CD14-positive monocyte (primary cell): ENCODE measurements at regions not wholly inside any gene's neighbourhood (a gene's known extent, or its start where the extent isn't known, plus 50 kb on each side); places are given as distances from the start of the nearest gene placed in this dataset. TPM values are rescaled to one million over a fixed set of nuclear protein-coding genes. Genes with fewer than 3 reads are reported as not detected.

Source experiments
- DNase-seq, 3 donors: peaks; one replicate each; pipeline ENCODE4 v3.0.0-alpha.2; 2011 to 2022
- H2AFZ ChIP-seq: 2 replicates; pipeline ENCODE4 v1.6.0; 2012; ENCODE audit warnings: mild to moderate bottlenecking, low read depth, low read length, inconsistent platforms; ENCODE audit not compliant: insufficient read depth, poor library complexity, severe bottlenecking
- H3K27ac ChIP-seq, 2 donors: 1 replicate in 1 of 2; 2 replicates in 1 of 2; pipeline ENCODE4 v1.5.1; 2012 to 2013; ENCODE audit warnings: low read length in 2 of 2, control low read depth in 1 of 2, inconsistent platforms in 1 of 2, low read depth in 1 of 2, mild to moderate bottlenecking in 1 of 2
- H3K27me3 ChIP-seq, 2 donors: one replicate each; pipeline versions ENCODE4 v1.6.0 to v1.6.1; 2011 to 2013; ENCODE audit warnings: low read length in 2 of 2; ENCODE audit not compliant: control insufficient read depth in 2 of 2, insufficient read depth in 2 of 2
- H3K36me3 ChIP-seq, 2 donors: replicated peaks in 1 of 2; 1 replicate in 1 of 2; 2 replicates in 1 of 2; pipeline versions ENCODE4 v1.5.1 to v1.6.1; 2012 to 2013; ENCODE audit warnings: low read length in 2 of 2, control low read depth in 1 of 2, inconsistent platforms in 1 of 2, mild to moderate bottlenecking in 1 of 2; ENCODE audit not compliant: insufficient read depth in 2 of 2, control insufficient read depth in 1 of 2
- H3K4me1 ChIP-seq, 2 donors: 1 replicate in 1 of 2; 2 replicates in 1 of 2; pipeline versions ENCODE4 v1.5.1 to v1.6.1; 2012 to 2013; ENCODE audit warnings: low read length in 2 of 2, control low read depth in 1 of 2, inconsistent platforms in 1 of 2, mild to moderate bottlenecking in 1 of 2, moderate library complexity in 1 of 2; ENCODE audit not compliant: insufficient read depth in 2 of 2, control insufficient read depth in 1 of 2
- H3K4me2 ChIP-seq: replicated peaks from 2 replicates; pipeline ENCODE3; 2012; ENCODE audit warnings: low read length, moderate library complexity, mild to moderate bottlenecking; ENCODE audit not compliant: poor library complexity, severe bottlenecking; ENCODE audit errors: extremely low read depth
- H3K4me3 ChIP-seq, 3 experiments: fragments of 200-600 bp in 1 of 3; sonication (generic) in 1 of 3; replicated peaks in 1 of 3; 1 replicate in 2 of 3; 2 replicates in 1 of 3; pipeline ENCODE4 v1.5.1; 2011 to 2013; ENCODE audit warnings: low read length in 3 of 3, mild to moderate bottlenecking in 3 of 3, control low read depth in 2 of 3, low read depth in 2 of 3, inconsistent platforms in 1 of 3, moderate library complexity in 1 of 3
- H3K79me2 ChIP-seq: 2 replicates; pipeline ENCODE4 v1.6.0; 2012; ENCODE audit warnings: mild to moderate bottlenecking, control low read depth, inconsistent platforms, low read length, moderate library complexity; ENCODE audit not compliant: insufficient read depth
- H3K9ac ChIP-seq: 2 replicates; pipeline ENCODE4 v1.6.0; 2017; ENCODE audit warnings: low read length, mild to moderate bottlenecking; ENCODE audit not compliant: insufficient read depth, poor library complexity, severe bottlenecking
- H3K9me3 ChIP-seq, 2 donors: replicated peaks in 1 of 2; 1 replicate in 1 of 2; 2 replicates in 1 of 2; pipeline versions ENCODE4 v1.5.1 to v1.6.1; 2012 to 2013; ENCODE audit warnings: low read length in 2 of 2, control low read depth in 1 of 2; ENCODE audit not compliant: control insufficient read depth in 1 of 2, insufficient read depth in 1 of 2
- H4K20me1 ChIP-seq: 2 replicates; pipeline ENCODE4 v1.6.0; 2012; ENCODE audit warnings: mild to moderate bottlenecking, low read length, control low read depth, moderate library complexity; ENCODE audit not compliant: insufficient read depth
- H3K27ac Mint-ChIP-seq, 7 donors: one replicate each; pipeline ENCODE4 v1.8.0; 2020; ENCODE audit warnings: mild to moderate bottlenecking in 7 of 7, mixed read lengths in 7 of 7, moderate library complexity in 6 of 7, inconsistent platforms in 2 of 7
- H3K27me3 Mint-ChIP-seq, 3 donors: one replicate each; pipeline ENCODE4 v1.8.0; 2021 to 2022; ENCODE audit warnings: low read depth in 3 of 3, mild to moderate bottlenecking in 3 of 3, mixed read lengths in 3 of 3, moderate library complexity in 3 of 3, inconsistent platforms in 1 of 3
- H3K36me3 Mint-ChIP-seq, 2 donors: one replicate each; pipeline ENCODE4 v1.8.0; 2020; ENCODE audit warnings: mixed read lengths in 2 of 2, inconsistent platforms in 1 of 2, mild to moderate bottlenecking in 1 of 2
- H3K4me1 Mint-ChIP-seq: one replicate; pipeline ENCODE4 v1.8.0; 2020; ENCODE audit warnings: mild to moderate bottlenecking, mixed read lengths
- H3K4me3 Mint-ChIP-seq, 2 donors: one replicate each; pipeline ENCODE4 v1.8.0; 2020; ENCODE audit warnings: mild to moderate bottlenecking in 2 of 2, mixed read lengths in 2 of 2, moderate library complexity in 1 of 2
- H3K9me3 Mint-ChIP-seq, 7 donors: one replicate each; pipeline ENCODE4 v1.8.0; 2020 to 2022; ENCODE audit warnings: mixed read lengths in 7 of 7, mild to moderate bottlenecking in 6 of 7, moderate library complexity in 6 of 7, inconsistent platforms in 2 of 7
- CTCF ChIP-seq: fragments of 200-600 bp; IDR thresholded peaks from one replicate; pipeline ENCODE4 v1.8.0; 2022; ENCODE audit warnings: antibody characterized with exemption, mild to moderate bottlenecking
- WGBS: methylation state at CpG from one replicate; pipeline ENCODE4 v1.1.5; 2013; ENCODE audit warnings: missing lambda C conversion rate; ENCODE audit not compliant: insufficient coverage; 5-methylcytosine and 5-hydroxymethylcytosine counted together
- intact Hi-C, 2 donors: fragments of 100-400 bp; cut with micrococcal nuclease; formaldehyde crosslinking; loops; one replicate each; pipeline versions ENCODE4 v1.15.0 to v1.15.1; 2023
- small RNA-seq: library from RNA; depleted of rRNA; stranded (forward); fragments of <200 nt; gene quantifications from one replicate; pipeline ENCODE3, GENCODE V24; 2012; ENCODE audit warnings: low read depth; ENCODE audit not compliant: insufficient read length

- H3K9me3 Mint-ChIP-seq: peaks cover 9 to 27% (median 15%) of the 10 kb centered on the region in 7 donors
- intact Hi-C loops: no loop called here
- no peak overlapping the region for H3K27ac ChIP-seq
- no peak overlapping the region for H3K9ac ChIP-seq
- no peaks in the 10 kb centered on the region for H4K20me1 ChIP-seq
- no peaks in the 10 kb centered on the region for H3K79me2 ChIP-seq
- no peak overlapping the region for H3K4me3 ChIP-seq
- H3K27me3 ChIP-seq: no peaks in the 10 kb centered on the region
- no peak overlapping the region for H3K27ac Mint-ChIP-seq
- no peaks in the 10 kb centered on the region for H3K36me3 Mint-ChIP-seq
- no peak for TF ChIP-seq CTCF
- no peak for DNase-seq
- no peak overlapping the region for H2AFZ ChIP-seq
- no peaks in the 10 kb centered on the region for H3K36me3 ChIP-seq
- H3K4me2 ChIP-seq: no peak overlapping the region
- H3K27me3 Mint-ChIP-seq: peaks cover 0 to 1% (median 0%) of the 10 kb centered on the region in 3 donors
- no peaks in the 10 kb centered on the region for H3K4me1 Mint-ChIP-seq
- H3K4me1 ChIP-seq: no peaks in the 10 kb centered on the region
- H3K9me3 ChIP-seq: peaks cover 6 to 17% of the 10 kb centered on the region in 2 donors
- H3K4me3 Mint-ChIP-seq: no peak overlapping the region
- WGBS: 81% methylated on average over 15 of the region's 22 CpGs
These were observed 55.8 kb upstream of the SEMA3C start for GRCh38 chr7:80974396-80975358.

DNA sequence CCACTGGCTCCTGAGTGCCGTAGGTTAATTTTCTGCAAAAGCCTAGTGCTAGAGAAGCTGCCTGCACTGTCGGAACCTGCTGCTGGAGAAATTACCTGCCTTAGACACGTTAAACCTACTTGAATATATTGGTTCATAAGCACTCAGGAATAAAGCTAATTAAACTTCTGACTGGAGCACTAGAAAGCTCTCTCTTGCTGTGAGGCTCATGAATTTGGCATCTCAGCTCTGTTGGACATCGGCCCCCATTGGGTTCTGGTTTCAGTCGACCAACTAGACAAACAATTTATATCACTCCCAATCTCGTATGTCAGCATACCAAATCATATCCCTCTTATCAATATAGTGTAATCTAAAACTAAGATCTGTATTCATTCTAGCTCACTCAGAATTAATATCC is 52.4 kb upstream of the SEMA3C start:
- H3K4me1 ChIP-seq: peaks cover 2 to 9% of the 10 kb centered on the region in 2 donors
- H3K9me3 Mint-ChIP-seq: peaks cover 3 to 26% (median 11%) of the 10 kb centered on the region in 7 donors

More for the DNA sequence above, 52.4 kb upstream of the SEMA3C start:
- Histone ChIP-seq H3K79me2 (no peaks in the 10 kb centered on the region), H3K9me3 (peaks cover 6 to 10% of the 10 kb centered on the region in 2 donors), H3K27me3 (no peaks in the 10 kb centered on the region), H3K36me3 (no peaks in the 10 kb centered on the region), H2AFZ (no peak overlapping the region), H4K20me1 (no peaks in the 10 kb centered on the region), H3K4me2 (no peak overlapping the region), H3K4me3 (no peak overlapping the region), H3K27ac (no peak overlapping the region), H3K9ac (no peak overlapping the region)
- intact Hi-C loops: no loop called here
- TF ChIP-seq CTCF: no peak
- no peak for DNase-seq
- Mint-ChIP-seq H3K27ac (no peak overlapping the region), H3K27me3 (no peaks in the 10 kb centered on the region), H3K4me3 (no peak overlapping the region), H3K4me1 (peaks cover 13% of the 10 kb centered on the region), H3K36me3 (peaks cover 0 to 3% of the 10 kb centered on the region in 2 donors)
- WGBS: 93% methylated on average over 2 of the region's 6 CpGs

Small RNA genes lying in the stretch of these regions (small RNA-seq; reads per million reads assigned to genes)
- not detected for gene AC004866.1
